GM12801 (cell line): ENCODE measurements at regions not wholly inside any gene's neighbourhood (a gene's known extent, or its start where the extent isn't known, plus 50 kb on each side); places are given as distances from the start of the nearest gene placed in this dataset.

Source experiments
- CTCF ChIP-seq: IDR thresholded peaks from one replicate; pipeline ENCODE4 v1.5.1; 2011; ENCODE audit warnings: control low read depth; ENCODE audit not compliant: insufficient read length; ENCODE audit errors: extremely low read depth

GRCh38 chr12:126067626-126068329 is 1002.5 kb downstream of the AACS start:
- TF ChIP-seq CTCF = no peak

- no peak for TF ChIP-seq CTCF
These were observed 1004.4 kb downstream of the AACS start for GRCh38 chr12:126069549-126070165.

- no peak for TF ChIP-seq CTCF
These were observed 1011.3 kb downstream of the AACS start for GRCh38 chr12:126076515-126076914.

GRCh38 chr12:126083926-126084325 is 1018.7 kb downstream of the AACS start:
- no peak for TF ChIP-seq CTCF

- no peak for TF ChIP-seq CTCF
These were observed 1019.2 kb downstream of the AACS start for GRCh38 chr12:126084480-126084879.

GRCh38 chr12:126086242-126086641 is 1021.0 kb downstream of the AACS start:
- TF ChIP-seq CTCF = no peak

GRCh38 chr12:126087692-126088091 is 1022.5 kb downstream of the AACS start:
- TF ChIP-seq CTCF = no peak
